Subcutaneous abdominal adipose tissue (tissue), 5 donors: ENCODE measurements at regions not wholly inside any gene's neighbourhood (a gene's known extent, or its start where the extent isn't known, plus 50 kb on each side); places are given as distances from the start of the nearest gene placed in this dataset.
"Not testable (repeated sequence)": the region's sequence is repeated elsewhere in the genome, so short reads cannot be mapped to it uniquely, and the experiment has no call there.

ENCODE experiments used
- H3K27ac ChIP-seq: one replicate; pipeline ENCODE4 v1.7.0; 2013; ENCODE audit warnings: low read depth, mild to moderate bottlenecking, inconsistent platforms, low read length, moderate library complexity
- H3K27me3 ChIP-seq, 5 donors: one replicate each; pipeline ENCODE4 v1.7.0; 2013; ENCODE audit warnings: low read length in 5 of 5, inconsistent platforms in 1 of 5; ENCODE audit not compliant: control insufficient read depth in 5 of 5, insufficient read depth in 4 of 5
- H3K36me3 ChIP-seq, 5 donors: one replicate each; pipeline ENCODE4 v1.7.0; 2013; ENCODE audit warnings: low read length in 5 of 5; ENCODE audit not compliant: control insufficient read depth in 5 of 5, insufficient read depth in 5 of 5
- H3K4me1 ChIP-seq, 5 donors: one replicate each; pipeline ENCODE4 v1.7.0; 2013; ENCODE audit warnings: low read length in 5 of 5, mild to moderate bottlenecking in 3 of 5, moderate library complexity in 1 of 5; ENCODE audit not compliant: control insufficient read depth in 5 of 5, insufficient read depth in 5 of 5
- H3K4me3 ChIP-seq, 5 donors: one replicate each; pipeline ENCODE4 v1.7.0; 2013; ENCODE audit warnings: low read length in 5 of 5, low read depth in 1 of 5
- H3K9ac ChIP-seq, 5 donors: one replicate each; pipeline ENCODE4 v1.7.0; 2013; ENCODE audit warnings: low read length in 5 of 5, mild to moderate bottlenecking in 4 of 5, moderate library complexity in 3 of 5
- H3K9me3 ChIP-seq, 5 donors: one replicate each; pipeline ENCODE4 v1.7.0; 2013; ENCODE audit warnings: low read length in 5 of 5; ENCODE audit not compliant: control insufficient read depth in 5 of 5
- donor health status: healthy.
- donor health status: healthy.
- donor health status: healthy.
- donor health status: healthy.
- donor health status: healthy.

DNA sequence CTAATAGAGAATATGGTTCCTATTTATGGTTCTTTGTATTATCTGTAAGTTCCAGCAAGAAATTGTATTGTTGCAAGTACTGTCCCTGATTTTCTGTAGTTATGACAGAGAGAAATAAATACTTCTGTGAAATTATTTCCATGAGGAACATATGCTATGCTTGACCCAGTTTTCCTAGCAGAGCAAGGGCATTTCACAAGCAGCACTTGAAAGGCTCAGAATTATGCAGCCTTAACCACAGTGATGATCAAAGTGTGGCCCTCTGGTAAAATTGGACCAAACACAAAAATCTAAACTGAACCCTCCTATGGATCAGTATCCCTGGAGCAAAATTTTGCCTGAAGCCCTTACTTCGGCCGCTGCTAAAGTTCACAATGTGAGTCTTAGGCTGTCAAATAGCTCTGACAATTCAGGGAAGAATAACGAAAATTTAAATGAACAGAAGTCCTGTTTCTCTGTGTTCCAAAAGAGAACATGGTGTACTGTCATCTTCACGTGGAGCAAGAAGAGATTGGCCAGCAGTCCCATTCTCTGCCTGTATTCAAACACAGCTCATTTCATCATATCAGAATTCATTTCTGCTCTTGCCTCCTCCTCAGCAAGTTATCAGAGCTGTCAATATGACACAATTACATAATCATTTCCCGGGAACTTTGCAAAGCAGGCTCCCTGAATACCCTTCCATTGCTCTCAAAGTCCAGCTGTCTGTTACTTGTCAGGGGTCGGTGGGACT, 471.9 kb downstream of the RPS29 start:
- Histone ChIP-seq H3K27me3 (no peaks in the 10 kb centered on the region), H3K4me1 (peaks cover 0 to 15% (median 0%) of the 10 kb centered on the region in 5 donors), H3K9me3 (peaks cover 0 to 4% (median 0%) of the 10 kb centered on the region in 5 donors), H3K36me3 (no peaks in the 10 kb centered on the region), H3K4me3 (no peak overlapping the region), H3K9ac (no peak overlapping the region), H3K27ac (peak overlapping the region; percentile 38)

DNA sequence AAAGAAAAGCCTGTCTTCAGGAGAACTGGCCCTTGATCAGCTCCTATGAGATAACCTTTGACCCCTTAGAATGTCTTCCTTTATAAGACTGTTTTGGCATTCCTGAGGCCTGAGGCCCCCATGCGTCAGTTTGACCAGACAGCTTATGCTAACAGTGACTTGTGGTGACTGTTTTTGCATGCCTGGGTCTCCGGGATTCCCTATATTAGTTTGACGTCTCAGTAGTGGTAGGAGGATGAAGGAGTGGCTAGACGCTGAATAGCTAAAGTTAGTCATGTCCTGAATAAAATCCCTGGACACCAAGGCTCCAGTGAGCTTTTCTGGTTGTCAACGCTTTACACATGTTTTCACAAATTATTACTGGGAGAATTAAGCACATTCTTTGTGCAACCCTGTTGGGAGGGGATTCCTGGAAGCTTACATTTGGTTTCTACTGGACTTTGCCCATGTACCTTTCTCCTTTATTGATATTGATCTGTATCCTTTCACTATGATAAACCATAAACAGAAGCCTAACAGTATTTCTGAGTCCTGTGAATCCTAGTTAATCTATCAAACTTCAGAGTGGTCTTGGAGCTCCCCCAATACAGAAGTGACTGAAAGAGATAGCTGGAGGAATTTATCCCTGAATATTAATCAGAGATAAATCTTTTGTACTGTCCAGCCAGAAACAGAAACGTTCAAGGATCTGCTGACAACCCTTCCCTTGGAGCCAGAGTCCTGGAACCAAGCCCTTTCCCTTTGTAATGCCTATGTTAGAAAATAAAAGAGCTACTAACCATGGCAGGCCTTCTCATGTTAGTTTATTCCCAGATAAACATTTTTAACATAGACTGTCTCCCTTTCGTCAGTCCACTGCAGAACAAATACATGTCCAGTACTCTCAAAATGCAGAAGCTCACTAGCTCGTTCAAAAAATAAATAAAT, 479.2 kb downstream of the RPS29 start:
- Histone ChIP-seq H3K4me3 (no peak overlapping the region), H3K4me1 (peaks cover 0 to 7% (median 0%) of the 10 kb centered on the region in 5 donors), H3K9me3 (peaks cover 0 to 2% (median 0%) of the 10 kb centered on the region in 5 donors), H3K27me3 (no peaks in the 10 kb centered on the region), H3K9ac (no peak overlapping the region), H3K27ac (no peak overlapping the region), H3K36me3 (no peaks in the 10 kb centered on the region)

DNA sequence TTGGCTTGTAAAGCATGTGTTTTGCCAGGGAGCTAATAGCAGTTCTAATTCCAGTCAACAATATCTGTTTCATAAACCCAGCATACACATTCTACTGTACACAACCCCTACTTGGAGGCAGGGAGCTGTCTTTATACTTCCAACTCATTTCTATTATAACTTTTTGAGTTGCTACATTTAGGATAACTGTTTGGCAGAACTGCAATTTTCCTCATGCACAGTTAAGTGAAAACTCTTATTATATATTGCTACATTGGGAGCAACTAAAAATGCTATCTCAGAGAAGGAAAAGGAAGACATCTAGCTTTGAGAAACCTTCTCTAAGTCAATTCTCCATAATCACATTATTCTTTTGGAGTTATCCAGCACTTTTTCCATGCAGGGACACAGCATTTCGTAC, 480.2 kb downstream of the RPS29 start:
- Histone ChIP-seq H3K4me1 (peaks cover 0 to 7% (median 0%) of the 10 kb centered on the region in 5 donors), H3K27ac (no peak overlapping the region), H3K27me3 (no peaks in the 10 kb centered on the region), H3K36me3 (no peaks in the 10 kb centered on the region), H3K9me3 (peaks cover 0 to 2% (median 0%) of the 10 kb centered on the region in 5 donors), H3K9ac (no peak overlapping the region), H3K4me3 (no peak overlapping the region)

DNA sequence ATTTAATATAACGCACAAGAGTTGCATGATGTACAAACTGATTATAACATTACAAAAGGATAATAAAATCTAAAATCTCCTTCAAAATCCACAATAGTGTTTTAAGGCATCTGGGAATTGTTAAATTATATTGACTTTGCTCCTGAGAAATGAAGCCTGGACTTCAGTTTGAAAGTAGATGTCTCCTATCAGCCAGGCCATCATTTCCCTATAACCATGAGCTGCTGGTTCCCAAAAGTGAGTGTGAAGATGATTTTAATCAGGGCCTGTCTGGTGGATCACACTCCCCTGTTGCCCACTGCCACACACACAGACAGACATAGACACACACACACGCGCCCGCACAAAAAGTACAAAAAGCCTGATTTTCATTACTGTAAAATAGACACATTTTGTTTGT, 480.7 kb downstream of the RPS29 start:
- Histone ChIP-seq H3K4me3 (no peak overlapping the region), H3K4me1 (peaks cover 0 to 7% (median 0%) of the 10 kb centered on the region in 5 donors), H3K27me3 (no peaks in the 10 kb centered on the region), H3K9me3 (peaks cover 0 to 2% (median 0%) of the 10 kb centered on the region in 5 donors), H3K27ac (no peak overlapping the region), H3K36me3 (no peaks in the 10 kb centered on the region), H3K9ac (no peak overlapping the region)

DNA sequence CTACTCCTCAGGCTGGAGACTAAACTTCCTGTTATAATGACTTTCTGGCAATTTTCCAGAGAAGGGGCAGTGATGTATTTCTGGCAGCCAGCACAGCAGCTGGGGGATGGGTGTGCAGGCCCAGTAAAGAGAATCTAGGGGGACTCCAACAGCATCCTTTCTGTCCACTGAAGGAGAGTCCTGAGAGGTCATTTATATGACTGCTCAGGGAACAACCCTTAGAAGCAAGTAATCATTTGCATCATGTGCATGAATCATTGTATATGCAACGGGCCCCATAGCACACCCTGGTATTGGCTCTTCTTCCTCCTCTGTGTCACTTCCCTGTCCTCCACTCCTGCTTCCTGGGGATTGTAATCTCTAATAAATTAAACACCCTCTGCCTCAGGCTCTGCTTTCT, 493.8 kb downstream of the RPS29 start:
- no peak overlapping the region for H3K27ac ChIP-seq
- H3K4me1 ChIP-seq = no peaks in the 10 kb centered on the region
- no peaks in the 10 kb centered on the region for H3K36me3 ChIP-seq
- no peak overlapping the region for H3K4me3 ChIP-seq
- no peaks in the 10 kb centered on the region for H3K27me3 ChIP-seq
- H3K9ac ChIP-seq = no peak overlapping the region
- H3K9me3 ChIP-seq = no peaks in the 10 kb centered on the region

DNA sequence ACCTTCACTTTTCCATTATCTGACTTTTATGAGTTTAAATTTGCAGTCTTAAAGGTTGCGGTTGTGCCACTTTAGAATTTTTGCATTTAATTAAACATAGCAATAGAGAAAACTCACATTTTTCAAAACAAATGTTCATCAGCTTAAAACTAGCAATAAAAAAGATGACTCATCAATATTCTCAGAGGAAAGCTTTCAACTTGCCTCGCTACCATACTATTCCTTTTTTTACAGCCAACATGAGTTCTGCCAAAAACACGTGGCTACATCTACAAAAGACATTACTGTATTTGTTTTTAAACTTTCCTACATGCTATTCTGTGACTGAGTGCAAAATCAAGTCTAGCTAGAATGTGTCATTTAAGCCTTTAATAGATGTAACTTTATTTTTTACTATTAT, 497.1 kb downstream of the RPS29 start:
- H3K9ac ChIP-seq = no peak overlapping the region
- no peaks in the 10 kb centered on the region for H3K36me3 ChIP-seq
- no peaks in the 10 kb centered on the region for H3K9me3 ChIP-seq
- no peaks in the 10 kb centered on the region for H3K4me1 ChIP-seq
- no peaks in the 10 kb centered on the region for H3K27me3 ChIP-seq
- H3K4me3 ChIP-seq = no peak overlapping the region
- no peak overlapping the region for H3K27ac ChIP-seq

DNA sequence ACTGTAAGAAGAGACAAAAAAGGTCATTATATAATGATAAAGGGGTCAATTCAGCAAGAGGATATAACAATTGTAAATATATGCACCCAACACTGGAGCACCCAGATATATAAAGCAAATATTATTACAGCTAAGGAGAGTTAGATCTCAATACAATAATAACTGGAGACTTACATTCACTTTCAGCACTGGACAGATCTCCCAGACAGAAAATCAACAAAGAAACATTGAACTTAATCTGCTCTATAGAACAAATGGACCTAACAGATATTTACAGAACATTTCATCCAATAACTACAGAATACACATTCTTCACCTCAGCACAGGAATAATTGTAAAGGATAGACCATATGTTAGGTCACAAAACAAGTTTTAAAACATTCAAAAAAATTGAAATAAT, 512.9 kb downstream of the RPS29 start:
- H3K36me3 ChIP-seq, H3K4me1 ChIP-seq, H3K27ac ChIP-seq, H3K9ac ChIP-seq, H3K27me3 ChIP-seq, H3K4me3 ChIP-seq: not testable (repeated sequence)
- H3K9me3 ChIP-seq = peaks cover 0 to 13% (median 3%) of the 10 kb centered on the region in 5 donors

DNA sequence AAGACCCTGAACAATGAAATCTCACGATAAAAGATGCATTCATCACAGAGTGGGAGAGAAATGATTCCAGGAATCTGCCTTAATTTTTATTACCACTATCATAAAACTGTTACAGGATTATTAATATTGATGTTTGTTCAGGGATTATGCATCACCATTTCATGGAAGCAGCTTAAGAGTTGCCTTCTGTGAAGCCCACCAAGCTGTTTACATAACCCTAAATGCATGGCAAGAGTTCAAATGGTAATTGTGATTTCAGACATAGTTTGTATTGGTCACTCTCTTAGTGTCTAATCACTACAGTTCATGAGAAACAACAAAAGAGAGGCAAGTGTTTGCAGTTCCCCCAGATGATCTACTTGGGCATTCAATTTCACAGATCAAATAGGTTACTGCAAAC, 527.7 kb downstream of the RPS29 start:
- H3K9ac ChIP-seq = no peak overlapping the region
- H3K4me3 ChIP-seq = no peak overlapping the region
- H3K27ac ChIP-seq = no peak overlapping the region
- H3K36me3 ChIP-seq = no peaks in the 10 kb centered on the region
- no peaks in the 10 kb centered on the region for H3K9me3 ChIP-seq
- H3K27me3 ChIP-seq = no peaks in the 10 kb centered on the region
- H3K4me1 ChIP-seq = no peaks in the 10 kb centered on the region

DNA sequence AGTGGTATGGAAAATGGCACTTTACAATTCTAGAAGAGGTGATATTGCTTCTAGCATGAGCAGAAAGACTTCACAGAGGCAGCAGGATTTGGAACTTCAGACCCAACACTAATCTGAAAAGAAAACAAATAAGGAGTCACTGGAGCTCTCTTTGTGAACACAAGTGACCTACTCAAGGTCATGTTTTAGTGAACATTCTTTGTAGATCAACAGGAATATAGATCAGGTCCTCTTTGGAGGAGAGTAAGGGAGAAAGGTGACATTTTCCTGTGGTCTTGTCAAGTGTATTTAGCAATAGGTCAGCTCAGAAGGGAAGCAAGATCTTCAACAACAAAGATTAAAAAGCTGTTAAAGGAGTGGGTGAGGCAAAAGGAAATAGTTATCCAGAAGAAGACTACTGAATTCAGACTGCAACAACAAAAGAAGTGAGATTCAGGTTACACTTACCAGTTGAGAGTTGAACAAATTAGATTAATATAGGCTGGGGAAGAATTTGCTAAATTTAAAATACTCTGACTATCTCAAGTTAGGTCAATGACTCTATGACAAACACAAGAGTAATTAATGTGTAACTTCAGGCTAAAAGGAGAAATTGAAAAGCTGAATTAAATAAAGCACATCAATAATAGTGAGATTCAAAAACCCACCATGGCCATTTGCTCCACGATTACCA, 528.2 kb downstream of the RPS29 start:
- no peaks in the 10 kb centered on the region for H3K9me3 ChIP-seq
- H3K4me3 ChIP-seq = no peak overlapping the region
- H3K9ac ChIP-seq = no peak overlapping the region
- H3K4me1 ChIP-seq = no peaks in the 10 kb centered on the region
- no peaks in the 10 kb centered on the region for H3K36me3 ChIP-seq
- H3K27me3 ChIP-seq = no peaks in the 10 kb centered on the region
- H3K27ac ChIP-seq = no peak overlapping the region

DNA sequence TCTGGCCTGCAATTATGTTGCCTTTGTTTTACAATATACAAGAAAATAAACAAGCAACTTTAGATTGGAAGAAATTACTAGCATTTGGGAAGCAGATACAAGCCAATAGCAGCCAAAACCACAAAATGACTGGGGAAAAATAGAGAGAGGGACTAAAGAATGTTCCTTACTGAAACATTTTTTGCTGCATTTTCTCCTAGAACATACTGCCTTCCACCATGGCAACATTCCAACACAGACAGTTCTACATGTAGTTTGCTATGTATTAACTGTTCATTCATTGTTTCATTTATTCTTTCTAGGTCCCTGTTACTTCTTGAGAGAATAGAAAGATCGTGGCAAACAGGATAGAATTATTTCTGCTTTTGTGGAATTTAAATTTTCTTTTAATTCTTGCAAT, 530.2 kb downstream of the RPS29 start:
- Histone ChIP-seq H3K4me3 (no peak overlapping the region), H3K27ac (no peak overlapping the region), H3K36me3 (no peaks in the 10 kb centered on the region), H3K4me1 (peaks cover 0 to 9% (median 3%) of the 10 kb centered on the region in 5 donors), H3K9me3 (no peaks in the 10 kb centered on the region), H3K9ac (no peak overlapping the region), H3K27me3 (no peaks in the 10 kb centered on the region)
